HCT116 (cell line): ENCODE measurements at regions not wholly inside any gene's neighbourhood (a gene's known extent, or its start where the extent isn't known, plus 50 kb on each side); places are given as distances from the start of the nearest gene placed in this dataset.

Experiments
- ATAC-seq: fragments of 200-7000 bp; cut with Tn5 transposase; 2 replicates; pipeline ENCODE4 v1.9.1; 2020; ENCODE audit warnings: mild to moderate bottlenecking, moderate library complexity
- BruUV-seq: library from RNA; stranded (reverse); fragments of 400-500 nt; replicated peaks from 2 replicates; lab custom pipeline; 2021; lab: Mats Ljungman, UMichigan
- CTCF ChIA-PET: fragments of 300-600 bp; sonication (Branson Sonifier 250); formaldehyde crosslinking; loops from one replicate; lab custom pipeline; 2021; ENCODE audit warnings: antibody characterized with exemption; lab: Charles Lee
- POLR2A ChIA-PET: fragments of 300-600, 350-600 bp; sonication (Branson Sonifier 250); formaldehyde crosslinking; loops from one replicate; lab custom pipeline; 2021; ENCODE audit warnings: antibody characterized with exemption; lab: Charles Lee
- RAD21 ChIA-PET, 2 experiments: fragments of 300-600 bp; sonication (Branson Sonifier 250); formaldehyde crosslinking; loops; one replicate each; lab custom pipeline; 2023; ENCODE audit warnings: low total read pairs in 2 of 2; ENCODE audit not compliant: uncharacterized antibody in 2 of 2, unreplicated experiment in 2 of 2, low non-redundant PET in 1 of 2; lab: Charles Lee
- DNase-seq: peaks from one replicate; pipeline ENCODE4 v3.0.0-alpha.2; 2010; ENCODE audit warnings: low read depth, low spot score
- H2AFZ ChIP-seq: fragments of 200-600 bp; shearing (Covaris generic), sonication (generic); 2 replicates; pipeline ENCODE4 v1.6.1; 2017; ENCODE audit warnings: low read depth, mixed run types, mixed read lengths, antibody characterized with exemption, low read length; ENCODE audit not compliant: poor library complexity, severe bottlenecking
- H3K27ac ChIP-seq: 2 replicates; pipeline ENCODE4 v1.5.1; 2012; ENCODE audit warnings: low read depth, low read length
- H3K27me3 ChIP-seq: fragments of 200-600 bp; sonication (generic); 2 replicates; pipeline ENCODE4 v1.6.1; 2016; ENCODE audit warnings: mixed run types, low read length, mixed read lengths; ENCODE audit not compliant: insufficient read depth
- H3K36me3 ChIP-seq, 2 experiments: fragments of 200-500 bp in 1 of 2; fragments of 200-600 bp in 1 of 2; sonication (Bioruptor generic) in 1 of 2; sonication (generic) in 1 of 2; 2 replicates each; pipeline versions ENCODE4 v1.5.1 to v1.6.1; 2014 to 2016; ENCODE audit warnings: low read length in 2 of 2, inconsistent platforms in 1 of 2, mixed read lengths in 1 of 2, mixed run types in 1 of 2; ENCODE audit not compliant: insufficient read depth in 2 of 2, control insufficient read depth in 1 of 2
- H3K4me1 ChIP-seq, 2 experiments: fragments of 200-600 bp in 1 of 2; sonication (generic) in 1 of 2; 2 replicates each; pipeline versions ENCODE4 v1.5.1 to v1.6.1; 2012 to 2017; ENCODE audit warnings: low read length in 2 of 2, inconsistent platforms in 1 of 2, mild to moderate bottlenecking in 1 of 2, mixed read lengths in 1 of 2, mixed run types in 1 of 2, moderate library complexity in 1 of 2; ENCODE audit not compliant: insufficient read depth in 2 of 2, control insufficient read depth in 1 of 2
- H3K4me2 ChIP-seq: fragments of 200-600 bp; sonication (generic); 2 replicates; pipeline ENCODE4 v1.6.1; 2017; ENCODE audit warnings: mixed run types, low read length, mixed read lengths
- H3K4me3 ChIP-seq, 2 experiments: fragments of 200-600 bp in 1 of 2; sonication (generic) in 1 of 2; replicated peaks in 1 of 2; 2 replicates each; pipeline ENCODE4 v1.5.1; 2011 to 2016; ENCODE audit warnings: low read length in 2 of 2, control low read depth in 1 of 2, low read depth in 1 of 2, mild to moderate bottlenecking in 1 of 2, mixed read lengths in 1 of 2, mixed run types in 1 of 2
- H3K79me2 ChIP-seq: fragments of 200-600 bp; sonication (generic); 2 replicates; pipeline ENCODE4 v1.6.1; 2017; ENCODE audit warnings: mild to moderate bottlenecking, mixed run types, low read length, moderate library complexity, mixed read lengths; ENCODE audit not compliant: insufficient read depth
- H3K9ac ChIP-seq: fragments of 200-600 bp; sonication (generic); 2 replicates; pipeline ENCODE4 v1.6.1; 2016; ENCODE audit warnings: low read length, mixed read lengths
- H3K9me2 ChIP-seq: fragments of 200-600 bp; sonication (generic), shearing (Covaris generic); 2 replicates; pipeline ENCODE4 v1.6.1; 2017; ENCODE audit warnings: mixed run types, mild to moderate bottlenecking, moderate library complexity; ENCODE audit not compliant: insufficient read depth
- H3K9me3 ChIP-seq, 2 experiments: fragments of 200-500 bp in 1 of 2; fragments of 200-600 bp in 1 of 2; sonication (Bioruptor generic) in 1 of 2; sonication (generic) in 1 of 2; 2 replicates each; pipeline ENCODE4 v1.6.1; 2014 to 2017; ENCODE audit warnings: low read length in 2 of 2, mixed read lengths in 2 of 2, inconsistent platforms in 1 of 2, low read depth in 1 of 2, mild to moderate bottlenecking in 1 of 2, mixed run types in 1 of 2, moderate library complexity in 1 of 2; ENCODE audit not compliant: control insufficient read depth in 1 of 2, insufficient read depth in 1 of 2
- H4K20me1 ChIP-seq: fragments of 200-600 bp; sonication (generic), shearing (Covaris generic); 2 replicates; pipeline ENCODE4 v1.6.1; 2017; ENCODE audit warnings: mixed run types, mild to moderate bottlenecking, moderate library complexity; ENCODE audit not compliant: insufficient read depth
- CBX3 ChIP-seq: IDR thresholded peaks from 2 replicates; pipeline ENCODE4 v1.6.1; 2012; ENCODE audit warnings: low read depth
- CEBPB ChIP-seq: IDR thresholded peaks from 2 replicates; pipeline ENCODE4 v1.6.1; 2012; ENCODE audit warnings: low read depth
- EGR1 ChIP-seq: IDR thresholded peaks from 2 replicates; pipeline ENCODE4 v1.6.1; 2012; ENCODE audit warnings: low read depth
- EZH2phosphoT487 ChIP-seq: fragments of 200-600 bp; IDR thresholded peaks from 2 replicates; pipeline ENCODE4 v1.6.1; 2018; ENCODE audit warnings: antibody characterized with exemption, borderline replicate concordance
- FOSL1 ChIP-seq: IDR thresholded peaks from 2 replicates; pipeline ENCODE4 v1.6.1; 2012; ENCODE audit warnings: low read depth
- POLR2A ChIP-seq: IDR thresholded peaks from 2 replicates; pipeline ENCODE4 v1.7.0; 2011; ENCODE audit warnings: borderline replicate concordance; ENCODE audit not compliant: insufficient read depth, insufficient read length; ENCODE audit errors: extremely low read depth
- RAD21 ChIP-seq: IDR thresholded peaks from 2 replicates; pipeline ENCODE4 v1.6.1; 2012; ENCODE audit warnings: low read depth, mild to moderate bottlenecking
- SIN3A ChIP-seq: IDR thresholded peaks from 2 replicates; pipeline ENCODE4 v1.6.1; 2012; ENCODE audit warnings: low read depth
- SP1 ChIP-seq: IDR thresholded peaks from 2 replicates; pipeline ENCODE4 v1.6.1; 2012; ENCODE audit warnings: low read depth
- SRF ChIP-seq: IDR thresholded peaks from 2 replicates; pipeline ENCODE4 v1.6.1; 2012; ENCODE audit warnings: low read depth
- TCF7L2 ChIP-seq: IDR thresholded peaks from 2 replicates; pipeline ENCODE4 v1.7.0; 2011; ENCODE audit warnings: borderline replicate concordance, inconsistent platforms; ENCODE audit not compliant: insufficient read depth, insufficient read length; ENCODE audit errors: extremely low read depth
- YY1 ChIP-seq: IDR thresholded peaks from 2 replicates; pipeline ENCODE4 v1.6.1; 2011; ENCODE audit warnings: low read length, low read depth, moderate library complexity, mild to moderate bottlenecking; ENCODE audit not compliant: insufficient replicate concordance; ENCODE audit errors: extremely low read depth
- ZNF274 ChIP-seq: fragments of 200-500 bp; sonication (Bioruptor generic); IDR thresholded peaks from 2 replicates; pipeline ENCODE4 v1.6.1; 2014; ENCODE audit warnings: mild to moderate bottlenecking, low read depth, low read length, inconsistent platforms
- intact Hi-C: fragments of 100-400 bp; cut with micrococcal nuclease; formaldehyde crosslinking; loops from 2 replicates; pipeline ENCODE4 v1.10.0; 2022
- TF ChIP-seq, protein P1 (sequence below): IDR thresholded peaks from 2 replicates; pipeline ENCODE4 v1.6.1; 2012
- TF ChIP-seq, protein P2 (sequence below): IDR thresholded peaks from 2 replicates; pipeline ENCODE4 v1.6.1; 2012; ENCODE audit warnings: low read depth

DNA sequence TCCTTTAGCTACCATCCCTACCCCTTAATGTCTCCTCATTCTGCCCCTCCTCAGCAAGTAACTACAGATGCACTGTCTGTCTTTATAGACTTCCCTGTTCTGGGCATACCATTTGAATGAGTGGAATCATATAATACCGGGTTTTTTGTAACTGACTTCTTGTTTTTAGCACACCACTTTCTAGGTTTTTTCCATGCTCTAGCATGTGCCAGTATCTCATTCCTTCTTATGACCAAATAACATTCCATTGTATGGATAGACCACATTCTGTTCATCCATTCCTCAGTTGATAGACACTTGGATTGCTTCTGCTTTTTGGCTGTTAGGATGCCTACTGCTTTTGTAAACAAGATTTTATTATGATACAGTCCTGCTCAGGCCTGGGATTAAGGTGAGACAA, 154.7 kb downstream of the TSN start:
- Histone ChIP-seq H3K9ac (no peak overlapping the region), H3K4me3 (no peak overlapping the region), H4K20me1 (no peaks in the 10 kb centered on the region), H3K27me3 (peaks cover 46% of the 10 kb centered on the region), H3K9me2 (no peaks in the 10 kb centered on the region), H2AFZ (no peak overlapping the region), H3K27ac (no peak overlapping the region), H3K4me1 (no peaks in the 10 kb centered on the region), H3K9me3 (no peaks in the 10 kb centered on the region), H3K36me3 (no peaks in the 10 kb centered on the region), H3K4me2 (no peak overlapping the region), H3K79me2 (no peaks in the 10 kb centered on the region)
- BruUV-seq: no TSS peak
- ChIA-PET RAD21 (no interaction called here), POLR2A (no interaction called here), CTCF (interaction anchor here (2.1 kb wide), 1 partner anchor 13 kb away, joined by 10 read pairs; no protein-coding TSS in a partner anchor)
- DNase-seq (no peak), ATAC-seq (no peak)
- TF ChIP-seq FOSL1 (no peak), EZH2phosphoT487 (no peak), TCF7L2 (no peak), ZNF274 (no peak), SP1 (no peak)
- intact Hi-C loops: no loop called here

GRCh38 chr2:121911036-121911435, 155.6 kb downstream of the TSN start:
- Histone ChIP-seq H3K4me2 (no peak overlapping the region), H3K36me3 (no peaks in the 10 kb centered on the region), H3K4me3 (no peak overlapping the region), H2AFZ (no peak overlapping the region), H3K27ac (no peak overlapping the region), H4K20me1 (no peaks in the 10 kb centered on the region), H3K27me3 (peaks cover 46% of the 10 kb centered on the region), H3K9me2 (no peaks in the 10 kb centered on the region), H3K9me3 (no peaks in the 10 kb centered on the region), H3K9ac (no peak overlapping the region), H3K79me2 (no peaks in the 10 kb centered on the region), H3K4me1 (no peaks in the 10 kb centered on the region)
- intact Hi-C loops: no loop called here
- DNase-seq (no peak), ATAC-seq (no peak)
- ChIA-PET CTCF (no interaction called here), POLR2A (no interaction called here), RAD21 (no interaction called here)
- no TSS peak for BruUV-seq
- no peak for TF ChIP-seq EGR1
- TF ChIP-seq POLR2A: no peak
- no peak for TF ChIP-seq SRF
- TF ChIP-seq SIN3A: no peak
- TF ChIP-seq CBX3: no peak
- TF ChIP-seq, protein P1, sequence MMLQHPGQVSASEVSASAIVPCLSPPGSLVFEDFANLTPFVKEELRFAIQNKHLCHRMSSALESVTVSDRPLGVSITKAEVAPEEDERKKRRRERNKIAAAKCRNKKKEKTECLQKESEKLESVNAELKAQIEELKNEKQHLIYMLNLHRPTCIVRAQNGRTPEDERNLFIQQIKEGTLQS: no peak
- TF ChIP-seq RAD21: no peak
- TF ChIP-seq, protein P2, sequence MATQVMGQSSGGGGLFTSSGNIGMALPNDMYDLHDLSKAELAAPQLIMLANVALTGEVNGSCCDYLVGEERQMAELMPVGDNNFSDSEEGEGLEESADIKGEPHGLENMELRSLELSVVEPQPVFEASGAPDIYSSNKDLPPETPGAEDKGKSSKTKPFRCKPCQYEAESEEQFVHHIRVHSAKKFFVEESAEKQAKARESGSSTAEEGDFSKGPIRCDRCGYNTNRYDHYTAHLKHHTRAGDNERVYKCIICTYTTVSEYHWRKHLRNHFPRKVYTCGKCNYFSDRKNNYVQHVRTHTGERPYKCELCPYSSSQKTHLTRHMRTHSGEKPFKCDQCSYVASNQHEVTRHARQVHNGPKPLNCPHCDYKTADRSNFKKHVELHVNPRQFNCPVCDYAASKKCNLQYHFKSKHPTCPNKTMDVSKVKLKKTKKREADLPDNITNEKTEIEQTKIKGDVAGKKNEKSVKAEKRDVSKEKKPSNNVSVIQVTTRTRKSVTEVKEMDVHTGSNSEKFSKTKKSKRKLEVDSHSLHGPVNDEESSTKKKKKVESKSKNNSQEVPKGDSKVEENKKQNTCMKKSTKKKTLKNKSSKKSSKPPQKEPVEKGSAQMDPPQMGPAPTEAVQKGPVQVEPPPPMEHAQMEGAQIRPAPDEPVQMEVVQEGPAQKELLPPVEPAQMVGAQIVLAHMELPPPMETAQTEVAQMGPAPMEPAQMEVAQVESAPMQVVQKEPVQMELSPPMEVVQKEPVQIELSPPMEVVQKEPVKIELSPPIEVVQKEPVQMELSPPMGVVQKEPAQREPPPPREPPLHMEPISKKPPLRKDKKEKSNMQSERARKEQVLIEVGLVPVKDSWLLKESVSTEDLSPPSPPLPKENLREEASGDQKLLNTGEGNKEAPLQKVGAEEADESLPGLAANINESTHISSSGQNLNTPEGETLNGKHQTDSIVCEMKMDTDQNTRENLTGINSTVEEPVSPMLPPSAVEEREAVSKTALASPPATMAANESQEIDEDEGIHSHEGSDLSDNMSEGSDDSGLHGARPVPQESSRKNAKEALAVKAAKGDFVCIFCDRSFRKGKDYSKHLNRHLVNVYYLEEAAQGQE: no peak
- TF ChIP-seq YY1: no peak
- TF ChIP-seq CEBPB: no peak
